GM21360 (cell line): ENCODE measurements at regions not wholly inside any gene's neighbourhood (a gene's known extent, or its start where the extent isn't known, plus 50 kb on each side); places are given as distances from the start of the nearest gene placed in this dataset.
"Not testable (repeated sequence)": the region's sequence is repeated elsewhere in the genome, so short reads cannot be mapped to it uniquely, and the experiment has no call there.

Experiments used
- ATAC-seq: cut with Tn5 transposase; IDR thresholded peaks from one replicate; pipeline ENCODE4 v1.9.1; 2021; ENCODE audit warnings: mild to moderate bottlenecking, moderate library complexity; ENCODE audit not compliant: unreplicated experiment

DNA sequence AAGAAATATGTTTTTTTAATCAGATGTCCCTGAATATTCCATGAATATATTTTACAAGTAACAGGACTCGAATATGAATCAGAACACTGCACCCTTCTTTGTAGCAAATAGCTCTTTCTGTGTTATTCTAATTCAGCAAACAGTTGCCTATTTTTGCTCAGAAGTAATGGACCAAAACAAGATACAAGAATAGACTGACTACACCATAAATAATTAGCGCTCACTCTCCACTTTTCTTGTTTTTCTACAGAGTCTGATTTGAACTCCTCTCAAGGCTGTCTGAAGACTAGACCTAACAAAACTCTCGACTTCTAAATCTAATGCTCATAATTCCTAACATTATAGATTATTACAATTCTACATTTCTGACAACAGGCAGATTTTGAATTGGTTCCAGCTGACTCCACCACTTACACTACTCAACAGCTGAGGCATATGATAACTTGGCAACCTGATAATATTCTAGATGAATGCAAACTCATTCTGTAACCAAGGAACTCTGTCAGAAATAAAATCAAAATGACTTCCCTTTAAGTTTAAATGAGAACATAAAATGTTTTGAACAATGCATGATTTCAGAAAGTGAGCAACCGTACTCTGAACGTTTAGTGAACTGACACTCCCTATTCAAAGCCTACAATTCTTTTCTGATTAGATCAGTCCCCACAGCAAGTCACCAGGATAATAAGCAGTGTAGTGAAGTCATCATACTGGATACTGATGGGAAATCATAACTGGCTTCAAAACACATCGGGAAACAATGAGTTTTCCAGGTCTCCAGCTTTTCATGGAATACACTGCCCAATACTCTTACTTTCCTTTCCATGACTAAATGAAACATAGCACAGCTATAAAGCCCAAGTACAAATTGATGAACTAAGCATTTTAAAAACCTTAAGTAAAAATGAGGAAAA is 114.2 kb upstream of the BEND6 start:
- ATAC-seq = no peak

DNA sequence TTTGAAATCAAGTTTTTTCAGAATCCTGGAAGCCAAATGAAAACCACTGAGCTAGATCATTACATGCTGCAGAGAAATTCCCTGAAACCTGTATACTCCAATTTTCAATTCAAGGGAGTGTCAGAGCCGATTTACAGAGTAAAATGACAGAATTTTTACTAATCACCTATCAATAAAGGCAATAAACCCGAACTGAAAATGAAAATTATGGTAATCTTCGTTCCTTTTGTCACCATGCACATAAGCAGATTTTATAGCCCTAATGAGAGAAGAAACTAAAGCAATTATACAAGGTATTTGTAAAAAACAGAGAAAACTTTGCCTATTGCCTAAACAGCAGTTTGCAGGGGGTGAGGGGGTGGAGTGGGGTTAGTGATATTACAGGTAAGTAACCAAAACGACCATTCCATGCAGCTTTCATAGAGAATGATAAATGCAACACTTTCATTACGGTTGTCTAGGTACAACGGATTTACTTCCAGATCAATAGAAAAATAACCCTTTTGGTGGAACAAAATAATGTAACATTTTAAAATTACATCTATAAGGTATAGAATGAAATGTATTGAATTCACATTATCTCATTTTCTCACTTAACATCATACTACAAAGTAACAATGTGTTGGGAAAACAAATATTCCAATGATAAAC is 115.2 kb upstream of the BEND6 start:
- ATAC-seq = no peak

DNA sequence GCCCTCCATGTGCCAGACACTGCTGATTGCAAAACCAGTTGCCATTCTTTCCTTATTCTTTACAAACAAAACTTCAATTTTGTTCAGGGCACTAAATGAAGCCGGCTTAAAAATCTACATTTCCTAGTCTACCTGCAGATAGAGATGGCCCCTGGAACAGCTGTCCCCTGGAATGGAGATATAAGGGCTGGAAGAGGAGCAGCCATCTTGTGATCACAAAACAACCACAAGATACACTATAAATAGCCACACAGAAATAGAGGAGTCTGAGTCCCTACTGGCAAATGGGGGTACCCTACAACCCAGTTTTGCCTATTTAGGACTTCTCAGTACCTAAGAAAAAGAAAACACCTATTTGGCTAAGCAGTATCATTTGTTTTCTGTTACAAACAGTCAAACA is 115.9 kb upstream of the BEND6 start:
- no peak for ATAC-seq

DNA sequence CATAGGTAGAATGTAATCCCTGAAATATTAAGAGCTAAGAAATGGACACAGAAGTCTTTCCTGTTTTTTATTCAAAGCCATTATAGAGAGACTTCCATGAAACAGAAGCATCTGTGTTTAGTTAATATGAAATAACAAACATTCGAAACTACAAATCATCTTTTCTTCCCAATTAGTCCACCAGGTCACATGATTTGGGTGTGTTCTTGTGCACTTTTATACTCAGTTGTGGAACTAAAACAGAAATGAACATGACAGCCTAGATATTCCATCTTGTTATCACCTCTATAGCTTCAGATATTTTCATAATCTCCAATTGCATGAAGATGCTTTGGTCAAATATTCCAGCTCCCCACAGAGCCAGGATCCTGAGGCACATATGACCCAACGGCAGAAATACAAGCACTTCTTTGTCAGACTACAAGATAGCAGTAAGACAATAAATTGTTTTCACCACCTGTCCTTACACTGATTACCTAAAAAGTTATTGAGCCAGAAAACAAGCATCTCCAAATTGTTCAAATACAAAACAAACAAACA is 116.8 kb upstream of the BEND6 start:
- ATAC-seq = no peak

DNA sequence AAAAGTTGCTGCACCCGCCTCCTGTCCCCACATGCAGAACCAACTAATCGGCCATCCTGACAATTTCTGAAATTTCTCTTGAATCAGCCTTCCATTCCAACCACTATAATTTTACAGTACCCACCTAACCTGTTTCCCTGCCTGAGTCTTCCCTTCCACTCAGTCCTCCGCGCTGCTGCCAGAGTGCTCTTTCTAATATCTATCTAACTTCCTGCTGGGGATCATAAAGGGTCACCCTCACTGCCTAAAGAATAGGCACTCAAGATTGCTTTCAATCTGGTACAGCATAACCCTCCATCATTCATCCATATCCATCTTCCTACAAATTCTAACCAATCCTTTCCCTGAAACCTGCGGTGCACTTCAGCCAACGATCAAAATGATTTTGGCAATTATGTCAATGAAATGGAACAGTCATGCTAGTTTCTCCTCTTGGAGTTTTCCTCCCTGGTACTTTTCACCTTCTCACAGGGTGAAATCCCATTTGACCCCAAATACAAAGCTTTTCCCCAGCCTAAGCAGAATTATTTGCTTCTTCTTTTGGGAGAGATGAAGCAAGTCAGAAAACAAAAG is 117.5 kb upstream of the BEND6 start:
- ATAC-seq = no peak

DNA sequence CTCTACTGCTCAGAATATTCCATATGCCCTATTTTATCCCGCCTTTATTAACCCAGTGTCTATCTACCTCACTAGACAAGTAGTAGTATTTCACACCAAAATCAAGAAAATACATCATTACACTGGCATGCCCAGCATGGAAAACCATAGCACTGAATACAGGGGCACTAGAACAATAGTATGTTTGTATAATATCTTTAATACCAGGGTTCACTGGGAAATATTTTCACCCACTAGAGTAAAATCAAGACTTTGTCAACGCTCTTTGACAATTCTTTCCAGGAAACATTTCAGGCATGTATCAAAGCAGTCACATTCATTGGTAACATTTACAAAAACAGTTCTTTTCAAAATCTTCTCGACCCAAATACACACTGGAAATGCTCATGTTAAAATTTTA is 119.3 kb upstream of the BEND6 start:
- ATAC-seq = no peak

DNA sequence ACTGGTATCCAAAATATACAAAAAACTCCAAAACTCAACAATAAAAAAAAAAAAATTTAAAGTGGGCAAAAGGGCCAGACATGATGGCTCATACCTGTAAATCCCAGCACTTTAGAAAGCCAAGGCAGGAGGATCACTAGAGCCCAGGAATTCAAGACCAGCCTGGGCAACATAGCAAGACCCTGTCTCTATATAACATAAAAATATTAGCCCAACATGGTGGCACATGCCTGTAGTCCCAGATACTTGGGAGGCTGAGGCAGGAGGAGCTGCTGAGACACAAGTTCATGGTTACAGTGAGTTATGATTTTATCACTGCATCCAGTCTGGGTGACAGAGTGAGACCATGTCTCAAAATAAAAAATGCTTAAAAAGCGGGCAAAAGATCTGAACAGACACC is 121.0 kb upstream of the BEND6 start:
- ATAC-seq = no peak

DNA sequence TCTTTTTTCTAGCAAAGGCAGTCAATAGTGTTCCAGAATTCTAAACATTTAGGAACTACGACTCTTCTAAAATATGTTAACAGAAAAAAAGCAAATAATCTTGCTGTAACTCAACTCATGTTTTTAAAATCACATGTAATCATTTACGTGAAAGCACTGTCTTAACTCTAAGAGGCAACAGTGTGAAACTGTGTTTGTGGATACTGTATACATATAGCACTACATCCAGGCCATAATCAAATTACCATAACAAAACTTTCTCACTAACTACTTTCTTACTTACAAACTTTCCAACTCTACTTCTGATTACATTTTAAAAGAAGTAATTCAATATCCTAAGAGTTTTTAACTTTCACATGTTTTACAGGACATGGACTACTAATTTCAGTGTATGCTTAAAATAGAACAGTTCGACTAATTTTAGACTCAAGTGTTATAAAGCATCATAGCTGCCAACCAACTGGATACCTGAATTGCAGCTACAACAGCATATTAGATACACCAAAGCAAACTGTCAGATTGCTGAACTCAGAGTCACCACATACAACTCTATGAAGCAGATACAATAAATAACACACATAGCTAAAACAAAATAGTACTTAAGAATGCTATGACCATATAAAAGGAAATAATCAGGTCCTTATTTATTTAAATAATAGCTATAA is 121.6 kb upstream of the BEND6 start:
- no peak for ATAC-seq

DNA sequence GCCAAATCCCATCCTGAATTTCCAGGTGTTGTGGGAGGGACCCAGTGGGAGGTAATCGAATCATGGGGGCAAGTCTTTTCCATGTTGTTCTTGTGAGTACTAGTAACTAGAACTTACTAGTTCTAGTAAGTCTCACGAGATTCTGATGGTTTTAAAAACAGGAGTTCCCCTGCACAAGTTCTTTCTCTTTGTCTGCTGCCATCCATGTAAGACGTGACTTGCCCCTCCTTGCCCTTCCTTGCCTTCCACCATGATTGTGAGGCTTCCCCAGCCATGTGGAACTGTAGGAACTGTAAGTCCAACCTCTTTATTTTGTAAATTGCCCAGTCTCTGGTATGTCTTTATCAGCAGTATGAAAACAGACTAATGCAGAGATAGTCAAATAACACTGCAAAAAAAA is 122.7 kb upstream of the BEND6 start:
- no peak for ATAC-seq

DNA sequence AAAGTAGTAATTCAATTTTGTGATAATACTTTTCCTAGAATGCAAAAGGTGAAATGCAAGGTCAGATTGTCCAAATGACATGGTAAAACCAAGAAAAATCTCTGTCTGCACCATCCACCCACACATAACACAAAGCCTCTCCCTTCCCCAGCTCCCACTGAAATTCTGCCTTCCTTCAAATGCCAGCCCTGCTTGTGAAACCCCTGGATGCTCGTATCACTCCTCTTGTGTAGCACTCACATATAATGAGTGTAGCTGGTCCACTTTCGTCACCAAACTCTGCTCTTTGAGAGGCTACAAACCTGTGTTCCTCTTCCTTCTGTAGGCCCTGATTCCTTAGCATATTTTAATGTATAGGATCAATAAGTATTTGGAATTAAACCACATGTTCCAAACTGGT is 123.6 kb upstream of the BEND6 start:
- no peak for ATAC-seq

DNA sequence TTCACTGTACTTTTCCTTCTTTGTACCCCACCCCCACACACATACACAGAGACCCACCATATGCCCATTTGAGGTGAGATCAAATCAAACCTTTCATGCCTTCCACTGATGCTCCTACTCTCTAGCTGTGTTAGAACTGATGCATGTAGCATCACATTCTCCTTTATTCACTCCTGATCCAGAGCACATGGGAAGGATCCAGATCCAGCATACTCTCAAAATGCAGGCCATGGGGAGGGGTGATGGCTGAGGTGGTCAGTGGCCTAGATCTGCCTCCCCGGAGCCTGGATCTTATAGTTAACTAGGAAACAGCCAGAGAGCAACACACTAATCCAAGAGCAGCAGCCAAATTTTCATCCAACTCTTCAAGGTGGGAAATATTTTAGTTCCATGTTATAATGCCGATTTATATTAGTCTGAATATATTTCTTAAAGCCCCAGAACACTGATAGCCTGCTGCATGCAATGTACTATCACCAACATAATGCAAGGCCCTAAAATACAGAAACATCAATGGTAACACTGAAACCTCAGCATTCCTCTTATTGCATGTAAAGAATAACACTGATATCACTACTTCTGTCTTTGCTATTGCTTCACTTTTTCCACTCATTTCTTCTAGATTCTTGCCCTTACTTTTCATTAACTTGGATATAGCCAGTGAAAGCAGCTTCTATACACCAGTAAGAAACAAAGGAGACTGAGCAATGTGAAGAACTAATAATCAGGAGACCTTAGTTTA is 126.8 kb upstream of the BEND6 start:
- ATAC-seq = no peak

DNA sequence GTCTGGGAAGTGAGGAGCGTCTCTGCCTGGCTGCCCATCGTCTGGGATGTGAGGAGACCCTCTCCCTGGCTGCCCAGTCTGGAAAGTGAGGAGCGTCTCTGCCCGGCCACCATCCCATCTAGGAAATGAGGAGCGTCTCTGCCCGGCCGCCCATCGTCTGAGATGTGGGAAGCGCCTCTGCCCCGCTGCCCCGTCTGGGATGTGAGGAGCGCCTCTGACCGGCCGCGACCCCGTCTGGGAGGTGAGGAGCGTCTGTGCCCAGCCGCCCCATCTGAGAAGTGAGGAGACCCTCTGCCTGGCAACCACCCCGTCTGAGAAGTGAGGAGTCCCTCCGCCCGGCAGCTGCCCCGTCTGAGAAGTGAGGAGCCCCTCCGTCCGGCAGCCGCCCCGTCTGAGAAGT is 130.5 kb upstream of the BEND6 start:
- not testable (repeated sequence) for ATAC-seq

DNA sequence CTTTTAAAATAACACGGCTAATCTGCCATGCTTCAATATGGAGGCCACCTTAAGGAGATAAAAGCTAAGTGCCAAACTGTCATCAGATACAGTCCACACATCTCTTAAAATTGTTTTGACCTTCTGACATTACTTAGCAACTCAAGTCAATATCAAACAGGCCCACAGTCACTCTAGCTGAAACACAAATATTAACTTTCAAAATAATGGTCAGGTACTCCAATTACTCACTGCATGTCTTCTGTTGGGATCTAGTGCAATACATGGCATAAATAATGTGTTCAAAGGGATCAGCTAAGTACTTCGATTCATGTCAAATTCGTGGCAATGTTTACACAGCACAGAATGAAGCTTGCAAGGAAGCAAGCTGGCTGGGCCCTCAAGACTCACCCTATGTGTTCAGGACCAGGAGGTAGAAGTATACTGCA is 133.9 kb upstream of the BEND6 start:
- ATAC-seq = no peak

DNA sequence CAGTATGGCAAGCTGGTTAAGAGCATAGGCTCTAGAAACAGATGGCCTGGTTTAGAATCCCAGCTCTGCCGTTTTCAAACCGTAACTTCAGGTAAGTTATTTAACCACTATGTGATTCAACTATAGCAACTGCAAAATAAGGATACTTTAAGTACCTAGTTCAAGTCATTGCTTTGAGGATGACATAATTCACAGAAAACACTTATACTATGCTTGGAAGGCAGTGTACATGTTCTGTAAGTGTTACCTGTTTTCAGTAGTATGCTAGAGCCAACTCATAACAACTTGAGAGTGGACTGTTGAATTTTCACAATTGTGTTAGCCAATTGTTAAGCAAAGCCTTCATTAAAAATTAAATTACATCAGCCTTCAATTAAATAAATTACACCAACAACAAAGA is 134.8 kb upstream of the BEND6 start:
- ATAC-seq = no peak

DNA sequence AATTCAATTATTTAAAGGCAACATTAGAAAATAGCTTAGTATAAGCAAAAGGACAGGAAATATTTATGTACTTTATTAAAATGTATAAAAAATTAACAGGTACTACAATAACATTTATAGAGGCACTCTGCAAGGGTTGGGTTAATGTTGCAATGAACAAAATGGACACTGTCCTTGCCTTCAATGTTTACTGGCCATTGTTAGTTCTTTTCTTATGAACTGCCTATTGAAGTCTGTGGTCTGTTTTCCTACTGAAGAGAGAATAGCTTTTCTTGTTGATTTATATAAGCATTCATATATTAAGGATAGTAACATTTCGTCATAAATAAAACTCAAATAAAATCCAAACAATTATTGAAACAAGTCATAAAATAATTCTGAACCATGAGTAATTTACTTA is 135.3 kb upstream of the BEND6 start:
- ATAC-seq = no peak

DNA sequence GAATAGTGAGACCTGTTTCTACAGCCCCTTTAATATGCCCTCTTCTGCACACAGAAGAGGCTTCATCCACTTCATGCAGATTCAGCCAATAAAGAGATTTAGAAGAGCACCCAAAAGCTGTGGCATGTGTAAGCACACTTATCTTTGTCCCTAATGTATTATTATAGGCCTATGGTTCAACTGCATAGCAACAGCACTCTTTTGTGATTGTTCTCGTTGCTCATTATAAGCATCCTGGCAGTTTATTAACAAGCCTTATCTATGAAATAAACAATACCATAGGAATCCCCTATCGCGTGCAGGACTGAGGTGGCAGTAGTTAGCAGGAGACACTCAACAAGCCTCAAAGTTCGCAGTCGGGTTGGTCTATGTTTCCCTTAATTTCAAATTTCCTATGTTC is 138.5 kb upstream of the BEND6 start:
- no peak for ATAC-seq

DNA sequence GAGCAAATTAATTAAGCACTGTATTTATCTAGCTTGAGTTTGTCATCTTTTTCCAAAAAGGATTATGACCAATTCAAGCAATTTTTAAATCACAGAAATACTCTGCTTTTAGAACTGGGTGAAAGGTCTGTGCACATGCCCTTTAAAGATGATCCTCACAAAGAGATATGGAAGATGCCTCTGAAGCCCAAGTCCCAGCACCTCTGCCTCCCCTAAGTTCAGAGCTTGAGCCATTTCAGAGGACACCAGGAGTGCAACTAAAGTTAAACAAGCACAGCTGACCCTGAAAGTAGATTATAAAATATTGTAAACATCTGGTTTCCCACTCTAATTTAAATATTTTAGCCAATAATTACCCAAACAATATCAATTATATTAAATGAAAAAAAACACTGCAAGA is 139.5 kb upstream of the BEND6 start:
- ATAC-seq = no peak

DNA sequence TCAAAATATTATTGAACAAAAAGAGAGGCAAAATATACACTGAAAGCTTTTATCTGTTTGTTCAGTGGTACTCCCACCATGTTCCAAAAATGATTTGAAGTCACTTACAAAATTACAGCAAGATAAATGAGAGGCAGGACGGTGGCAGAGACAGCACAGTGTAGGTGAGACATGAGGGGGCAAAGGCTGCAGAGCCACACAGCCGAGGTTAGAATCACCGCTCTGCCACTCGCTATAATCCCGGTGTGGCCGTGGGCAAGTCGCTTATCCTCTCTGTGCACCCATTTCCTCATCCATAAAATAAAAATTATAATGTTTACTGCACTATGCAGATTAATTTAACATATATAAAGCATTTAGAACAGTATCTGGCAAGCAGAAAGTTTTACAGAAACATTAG is 140.1 kb upstream of the BEND6 start:
- ATAC-seq = no peak

DNA sequence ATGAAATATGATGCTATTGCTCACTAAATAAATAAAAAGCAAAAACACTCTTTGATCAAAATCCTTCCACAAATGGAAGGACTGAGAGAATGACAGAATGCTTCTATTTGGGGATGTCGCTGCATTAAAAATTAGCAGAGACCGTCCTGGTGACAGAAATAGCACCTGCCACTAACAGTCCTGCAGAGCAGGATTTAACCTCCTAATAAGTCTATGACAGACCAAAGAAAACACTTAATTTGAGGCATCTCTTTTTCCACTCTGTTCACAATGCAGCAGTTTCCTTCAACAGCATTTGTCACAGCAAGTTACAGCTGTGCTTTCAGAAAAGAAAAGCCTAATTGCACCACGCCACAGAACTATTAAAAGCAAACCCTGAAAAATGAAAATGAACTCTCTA is 140.6 kb upstream of the BEND6 start:
- ATAC-seq = no peak

DNA sequence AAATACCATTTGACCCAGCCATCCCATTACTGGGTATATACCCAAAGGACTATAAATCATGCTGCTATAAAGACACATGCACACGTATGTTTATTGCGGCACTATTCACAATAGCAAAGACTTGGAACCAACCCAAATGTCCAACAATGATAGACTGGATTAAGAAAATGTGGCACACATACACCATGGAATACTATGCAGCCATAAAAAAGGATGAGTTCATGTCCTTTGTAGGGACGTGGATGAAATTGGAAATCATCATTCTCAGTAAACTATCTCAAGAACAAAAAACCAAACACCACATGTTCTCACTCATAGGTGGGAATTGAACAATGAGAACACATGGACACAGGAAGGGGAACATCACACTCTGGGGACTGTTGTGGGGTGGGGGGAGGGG is 142.1 kb upstream of the BEND6 start:
- not testable (repeated sequence) for ATAC-seq
